ENCODE measurements at regions not wholly inside any gene's neighbourhood (a gene's known extent, or its start where the extent isn't known, plus 50 kb on each side); places are given as distances from the start of the nearest gene placed in this dataset.

GRCh38 chr4:153075836-153076518 is 128.3 kb upstream of the TRIM2 start:
- FAIRE-seq (no peak), DNase-seq (ENCODE audit: low spot score in 2 of 2) (no peak)

- DNase-seq (ENCODE audit: low spot score in 2 of 2) (no peak), FAIRE-seq (no peak)
These were observed 127.4 kb upstream of the TRIM2 start for GRCh38 chr4:153076861-153077260.

- no peak for FAIRE-seq
- no peak for DNase-seq (ENCODE audit: low spot score in 2 of 2)
These were observed 124.3 kb upstream of the TRIM2 start for GRCh38 chr4:153079857-153080391.

- FAIRE-seq (no peak), DNase-seq (ENCODE audit: low spot score in 2 of 2) (no peak)
These were observed 123.2 kb upstream of the TRIM2 start for GRCh38 chr4:153081006-153081580.

- no peak for FAIRE-seq
These were observed 122.5 kb upstream of the TRIM2 start for GRCh38 chr4:153081693-153082092.

GRCh38 chr4:153082322-153083301 is 121.6 kb upstream of the TRIM2 start:
- FAIRE-seq, result no peak
- no peak for DNase-seq (ENCODE audit: low spot score in 2 of 2)

More at GRCh38 chr4:153081693-153082092, 122.5 kb upstream of the TRIM2 start:
- DNase-seq (ENCODE audit: low spot score in 2 of 2), result no peak

- DNase-seq (ENCODE audit: low spot score in 2 of 2) (peak; percentile 48 to 62), FAIRE-seq (peak; percentile 56)
These were observed 120.7 kb upstream of the TRIM2 start for GRCh38 chr4:153083447-153083947.

- FAIRE-seq (no peak), DNase-seq (ENCODE audit: low spot score in 2 of 2) (no peak)
These were observed 119.8 kb upstream of the TRIM2 start for GRCh38 chr4:153084224-153084979.

- FAIRE-seq (no peak), DNase-seq (ENCODE audit: low spot score in 2 of 2) (peak in 1 of 2 donors; percentile 42)
These were observed 119.1 kb upstream of the TRIM2 start for GRCh38 chr4:153084980-153085630.

GRCh38 chr4:153087671-153088194 is 116.5 kb upstream of the TRIM2 start:
- FAIRE-seq (no peak), DNase-seq (ENCODE audit: low spot score in 2 of 2) (no peak)

GRCh38 chr4:153089742-153090141 is 114.5 kb upstream of the TRIM2 start:
- no peak for DNase-seq (ENCODE audit: low spot score in 2 of 2)
- no peak for FAIRE-seq

GRCh38 chr4:153090181-153090580 is 114.1 kb upstream of the TRIM2 start:
- no peak for DNase-seq (ENCODE audit: low spot score in 2 of 2)
- no peak for FAIRE-seq

GRCh38 chr4:153090670-153091385 is 113.4 kb upstream of the TRIM2 start:
- FAIRE-seq, result no peak

GRCh38 chr4:153093396-153093795 is 110.8 kb upstream of the TRIM2 start:
- FAIRE-seq (no peak), DNase-seq (ENCODE audit: low spot score in 2 of 2) (no peak)

More at GRCh38 chr4:153090670-153091385, 113.4 kb upstream of the TRIM2 start:
- DNase-seq (ENCODE audit: low spot score in 2 of 2), result no peak

GRCh38 chr4:153093802-153094201 is 110.4 kb upstream of the TRIM2 start:
- FAIRE-seq (no peak), DNase-seq (ENCODE audit: low spot score in 2 of 2) (no peak)

GRCh38 chr4:153094435-153094834 is 109.8 kb upstream of the TRIM2 start:
- no peak for DNase-seq (ENCODE audit: low spot score in 2 of 2)
- no peak for FAIRE-seq

- FAIRE-seq, result no peak
These were observed 108.6 kb upstream of the TRIM2 start for GRCh38 chr4:153095448-153096204.

GRCh38 chr4:153096344-153096743 is 107.9 kb upstream of the TRIM2 start:
- DNase-seq (ENCODE audit: low spot score in 2 of 2) (no peak), FAIRE-seq (no peak)

More at GRCh38 chr4:153095448-153096204, 108.6 kb upstream of the TRIM2 start:
- DNase-seq (ENCODE audit: low spot score in 2 of 2), result no peak

Data from frontal cortex (tissue), 3 donors.